Esophagus muscularis mucosa (tissue), 4 donors: ENCODE measurements at regions not wholly inside any gene's neighbourhood (a gene's known extent, or its start where the extent isn't known, plus 50 kb on each side); places are given as distances from the start of the nearest gene placed in this dataset.
A peak's percentile ranks its signal among the peaks of the same experiment; 100 is the strongest.
"Not testable (repeated sequence)": the region's sequence is repeated elsewhere in the genome, so short reads cannot be mapped to it uniquely, and the experiment has no call there.

Experiments used
- DNase-seq: peaks from one replicate; pipeline ENCODE4 v3.0.0-alpha.2; 2017; ENCODE audit errors: extremely low spot score
- H3K27ac ChIP-seq, 4 donors: fragments of 200-600 bp; sonication (generic); replicated peaks in 1 of 4; 1 replicate in 3 of 4; 2 replicates in 1 of 4; pipeline ENCODE4 v1.5.1; 2016 to 2019; ENCODE audit warnings: mild to moderate bottlenecking in 1 of 4
- H3K27me3 ChIP-seq, 4 donors: fragments of 200-600 bp; sonication (generic); one replicate each; pipeline versions ENCODE4 v1.5.1 to v1.6.0; 2016 to 2019
- H3K36me3 ChIP-seq, 4 donors: fragments of 200-600 bp; sonication (generic); one replicate each; pipeline ENCODE4 v1.5.1; 2016 to 2019
- H3K4me1 ChIP-seq, 4 donors: fragments of 200-600 bp; sonication (generic); one replicate each; pipeline ENCODE4 v1.5.1; 2016 to 2019
- H3K4me3 ChIP-seq, 4 donors: fragments of 200-600 bp; sonication (generic); 1 replicate in 2 of 4; 2 replicates in 2 of 4; pipeline ENCODE4 v1.5.1; 2016 to 2019; ENCODE audit warnings: mild to moderate bottlenecking in 4 of 4, moderate library complexity in 1 of 4
- H3K9me3 ChIP-seq, 4 donors: fragments of 200-600 bp; sonication (generic); 1 replicate in 3 of 4; 2 replicates in 1 of 4; pipeline ENCODE4 v1.5.1; 2016 to 2019
- EP300 ChIP-seq: sonication (generic); formaldehyde crosslinking; IDR thresholded peaks from one replicate; pipeline ENCODE4 v1.6.1; 2017; ENCODE audit warnings: antibody characterized with exemption
- POLR2A ChIP-seq: fragments of 450-650 bp; IDR thresholded peaks from one replicate; pipeline ENCODE4 v1.6.1; 2017; ENCODE audit warnings: antibody characterized with exemption, moderate library complexity, mild to moderate bottlenecking, low read depth
- POLR2AphosphoS5 ChIP-seq, 2 donors: sonication (generic); formaldehyde crosslinking; IDR thresholded peaks; one replicate each; pipeline ENCODE4 v1.6.1; 2017; ENCODE audit warnings: antibody characterized with exemption in 2 of 2
- WGBS: methylation state at CpG from one replicate; pipeline ENCODE4 v1.1.5; 2018; 5-methylcytosine and 5-hydroxymethylcytosine counted together
- intact Hi-C: fragments of 100-400 bp; cut with DNase I; formaldehyde crosslinking; loops from one replicate; pipeline ENCODE4 v1.15.1; 2023
- TF ChIP-seq, protein P1 (sequence below), 3 experiments: fragments of 200-600 bp in 2 of 3; fragments of 450-650 bp in 1 of 3; sonication (generic) in 2 of 3; IDR thresholded peaks; one replicate each; pipeline ENCODE4 v1.5.1; 2017 to 2019; ENCODE audit warnings: antibody characterized with exemption in 3 of 3, mild to moderate bottlenecking in 2 of 3, moderate library complexity in 1 of 3

DNA sequence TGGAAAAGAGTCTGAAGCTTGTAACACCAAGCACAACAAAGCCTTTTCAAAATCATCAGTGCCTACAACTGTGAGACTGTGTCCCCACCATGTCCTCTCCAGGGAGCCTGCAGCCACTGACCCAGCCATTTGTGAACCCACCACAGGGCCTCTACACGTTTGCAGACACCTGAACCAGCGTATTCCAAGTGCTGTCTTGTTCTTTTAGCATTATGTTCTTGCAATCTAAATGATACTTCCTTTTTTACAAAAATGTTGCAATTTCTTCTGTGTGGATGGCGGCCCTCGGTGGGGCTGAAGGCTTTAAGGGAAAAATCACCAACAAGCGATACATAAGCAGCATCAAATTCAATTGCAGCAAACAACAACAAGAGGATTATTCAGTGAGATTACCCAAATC lies 403.2 kb upstream of the MGMT start:
- TF ChIP-seq POLR2AphosphoS5 (IDR thresholded peaks at IDR 0.05) (no peak), EP300 (no peak), POLR2A (no peak)
- TF ChIP-seq, protein P1, sequence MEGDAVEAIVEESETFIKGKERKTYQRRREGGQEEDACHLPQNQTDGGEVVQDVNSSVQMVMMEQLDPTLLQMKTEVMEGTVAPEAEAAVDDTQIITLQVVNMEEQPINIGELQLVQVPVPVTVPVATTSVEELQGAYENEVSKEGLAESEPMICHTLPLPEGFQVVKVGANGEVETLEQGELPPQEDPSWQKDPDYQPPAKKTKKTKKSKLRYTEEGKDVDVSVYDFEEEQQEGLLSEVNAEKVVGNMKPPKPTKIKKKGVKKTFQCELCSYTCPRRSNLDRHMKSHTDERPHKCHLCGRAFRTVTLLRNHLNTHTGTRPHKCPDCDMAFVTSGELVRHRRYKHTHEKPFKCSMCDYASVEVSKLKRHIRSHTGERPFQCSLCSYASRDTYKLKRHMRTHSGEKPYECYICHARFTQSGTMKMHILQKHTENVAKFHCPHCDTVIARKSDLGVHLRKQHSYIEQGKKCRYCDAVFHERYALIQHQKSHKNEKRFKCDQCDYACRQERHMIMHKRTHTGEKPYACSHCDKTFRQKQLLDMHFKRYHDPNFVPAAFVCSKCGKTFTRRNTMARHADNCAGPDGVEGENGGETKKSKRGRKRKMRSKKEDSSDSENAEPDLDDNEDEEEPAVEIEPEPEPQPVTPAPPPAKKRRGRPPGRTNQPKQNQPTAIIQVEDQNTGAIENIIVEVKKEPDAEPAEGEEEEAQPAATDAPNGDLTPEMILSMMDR (IDR thresholded peaks at IDR 0.05) = no peak
- peak; percentile 64 for DNase-seq
- Histone ChIP-seq H3K27me3 (peaks cover 0 to 3% (median 0%) of the 10 kb centered on the region in 4 donors), H3K4me1 (no peaks in the 10 kb centered on the region), H3K27ac (no peak overlapping the region), H3K4me3 (no peak overlapping the region), H3K36me3 (no peaks in the 10 kb centered on the region), H3K9me3 (no peaks in the 10 kb centered on the region)
- 83% methylated on average over 5 of the region's 5 CpGs for WGBS
- intact Hi-C loops = no loop called here

DNA sequence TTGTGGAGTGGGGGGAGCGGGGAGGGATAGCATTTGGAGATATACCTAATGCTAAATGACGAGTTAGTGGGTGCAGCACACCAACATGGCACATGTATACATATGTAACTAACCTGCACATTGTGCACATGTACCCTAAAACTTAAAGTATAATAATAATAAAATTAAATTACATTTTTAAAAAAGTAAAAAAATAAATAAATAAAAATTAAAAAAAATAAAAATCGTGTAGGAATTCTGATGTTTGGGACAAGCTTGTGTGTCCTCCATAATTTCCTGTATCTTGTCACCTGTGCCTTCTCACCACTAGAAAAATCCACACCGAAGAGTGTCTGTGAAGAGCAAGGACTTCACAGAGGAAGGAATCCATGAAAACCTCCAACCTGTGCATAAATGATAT lies 400.5 kb upstream of the MGMT start:
- H3K4me3 ChIP-seq, H3K9me3 ChIP-seq, intact Hi-C loops, H3K27ac ChIP-seq, DNase-seq, H3K27me3 ChIP-seq, H3K36me3 ChIP-seq, H3K4me1 ChIP-seq: not testable (repeated sequence)
- WGBS = 93% methylated on average over 4 of the region's 4 CpGs

DNA sequence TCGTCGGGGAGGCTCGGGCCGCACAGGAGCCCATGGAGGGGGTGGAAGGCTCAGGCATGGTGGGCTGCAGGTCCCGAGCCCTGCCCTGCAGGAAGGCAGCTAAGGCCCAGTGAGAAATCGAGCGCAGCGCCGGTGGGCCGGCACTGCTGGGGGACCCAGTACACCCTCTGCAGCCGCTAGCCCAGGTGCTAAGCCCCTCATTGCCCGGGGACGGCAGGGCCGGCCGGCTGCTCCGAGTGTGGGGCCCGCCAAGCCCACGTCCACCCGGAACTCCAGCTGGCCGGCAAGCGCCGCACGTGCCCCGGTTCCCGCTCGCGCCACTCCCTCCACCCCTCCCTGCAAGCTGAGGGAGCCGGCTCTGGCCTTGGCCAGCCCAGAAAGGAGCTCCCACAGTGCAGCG lies 395.6 kb upstream of the MGMT start:
- H3K4me1 ChIP-seq, H3K27ac ChIP-seq, H3K4me3 ChIP-seq, H3K9me3 ChIP-seq, H3K27me3 ChIP-seq, intact Hi-C loops, H3K36me3 ChIP-seq: not testable (repeated sequence)
- WGBS = 94% methylated on average over 17 of the region's 29 CpGs
- peak; percentile 37 for DNase-seq

DNA sequence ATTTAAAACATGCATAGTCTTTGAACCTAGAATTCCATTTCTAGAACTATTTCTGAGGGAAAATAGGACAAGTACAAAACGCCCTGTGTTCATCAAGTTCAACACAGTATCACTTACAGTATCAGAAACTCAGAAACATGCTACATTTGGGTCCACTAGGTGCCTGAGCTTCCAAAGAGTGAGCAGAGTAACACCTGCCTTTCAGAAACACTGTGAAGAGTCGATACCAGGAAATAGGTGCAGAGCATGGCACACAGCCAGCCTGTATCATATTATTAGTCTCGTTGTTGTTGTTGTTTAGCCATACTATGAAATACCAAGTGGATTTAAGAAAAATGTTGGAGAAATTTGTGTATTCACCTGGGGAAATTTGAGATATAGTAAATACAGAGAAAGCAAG lies 392.1 kb upstream of the MGMT start:
- Histone ChIP-seq H3K27ac (no peak overlapping the region), H3K27me3 (no peaks in the 10 kb centered on the region), H3K36me3 (no peaks in the 10 kb centered on the region), H3K4me3 (no peak overlapping the region), H3K4me1 (peaks cover 6 to 25% (median 20%) of the 10 kb centered on the region in 4 donors), H3K9me3 (no peaks in the 10 kb centered on the region)
- no peak for DNase-seq
- WGBS = 85% methylated on average over 3 of the region's 3 CpGs
- TF ChIP-seq POLR2AphosphoS5 (IDR thresholded peaks at IDR 0.05) (no peak), POLR2A (no peak), EP300 (no peak)
- TF ChIP-seq, protein P1 (IDR thresholded peaks at IDR 0.05) = no peak
- intact Hi-C loops = no loop called here

DNA sequence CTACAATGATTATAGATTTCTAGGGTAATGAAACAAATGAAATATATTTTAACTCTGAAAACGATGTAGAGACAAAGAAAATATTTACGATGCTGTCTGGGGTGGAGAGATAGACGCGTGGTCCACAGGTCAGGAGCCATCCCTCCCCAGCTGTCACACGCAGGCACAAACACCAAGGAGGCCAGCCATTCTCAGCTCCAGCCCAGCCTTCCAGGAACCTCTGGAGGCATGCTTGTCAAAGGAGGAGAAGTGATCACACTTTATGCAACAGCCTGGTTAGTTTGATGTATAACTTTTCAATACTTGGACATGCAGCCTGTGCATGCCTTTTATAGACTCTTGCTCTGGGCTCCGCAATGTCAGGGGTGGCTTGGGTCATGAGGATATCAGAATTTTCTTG lies 391.5 kb upstream of the MGMT start:
- TF ChIP-seq POLR2A = no peak
- TF ChIP-seq EP300 = no peak
- TF ChIP-seq POLR2AphosphoS5 (IDR thresholded peaks at IDR 0.05) = no peak
- TF ChIP-seq, protein P1 (IDR thresholded peaks at IDR 0.05) = no peak
- 73% methylated on average over 6 of the region's 6 CpGs for WGBS
- no peaks in the 10 kb centered on the region for H3K36me3 ChIP-seq
- no peaks in the 10 kb centered on the region for H3K27me3 ChIP-seq
- peak; percentile 47 for DNase-seq
- intact Hi-C loops = no loop called here
- H3K9me3 ChIP-seq = peaks cover 0 to 2% (median 0%) of the 10 kb centered on the region in 4 donors
- no peak overlapping the region for H3K27ac ChIP-seq
- peaks cover 6 to 25% (median 20%) of the 10 kb centered on the region in 4 donors for H3K4me1 ChIP-seq
- H3K4me3 ChIP-seq = no peak overlapping the region

DNA sequence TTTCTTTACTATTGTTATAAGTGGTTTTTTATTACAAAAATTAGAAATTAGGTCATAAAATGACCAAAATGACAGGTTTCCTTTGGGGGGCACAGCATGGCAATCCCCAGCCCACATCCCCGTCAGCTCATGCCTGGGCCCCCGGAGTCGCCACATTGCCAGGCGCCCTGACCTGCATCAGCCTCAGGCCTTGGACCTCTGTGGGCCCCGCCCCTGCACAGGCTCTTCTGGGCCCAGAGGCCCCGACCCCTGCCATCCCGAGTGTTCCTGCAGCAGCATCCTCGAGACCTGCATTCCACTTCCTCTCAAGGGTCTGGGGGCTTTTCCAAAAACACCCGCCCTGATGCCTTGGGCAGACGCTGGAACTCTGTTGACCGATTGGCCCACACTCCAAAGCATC lies 391.1 kb upstream of the MGMT start:
- WGBS = 89% methylated on average over 10 of the region's 11 CpGs
- H3K27me3 ChIP-seq = no peaks in the 10 kb centered on the region
- intact Hi-C loops = no loop called here
- no peaks in the 10 kb centered on the region for H3K36me3 ChIP-seq
- H3K9me3 ChIP-seq = peaks cover 0 to 7% (median 0%) of the 10 kb centered on the region in 4 donors
- H3K4me3 ChIP-seq = no peak overlapping the region
- H3K4me1 ChIP-seq = peaks cover 6 to 25% (median 20%) of the 10 kb centered on the region in 4 donors
- TF ChIP-seq EP300 (no peak), POLR2AphosphoS5 (IDR thresholded peaks at IDR 0.05) (no peak), POLR2A (no peak)
- TF ChIP-seq, protein P1 (IDR thresholded peaks at IDR 0.05) = no peak
- H3K27ac ChIP-seq = no peak overlapping the region
- peak; percentile 66 for DNase-seq
